ENCODE measurements at regions not wholly inside any gene's neighbourhood (a gene's known extent, or its start where the extent isn't known, plus 50 kb on each side); places are given as distances from the start of the nearest gene placed in this dataset.

DNA sequence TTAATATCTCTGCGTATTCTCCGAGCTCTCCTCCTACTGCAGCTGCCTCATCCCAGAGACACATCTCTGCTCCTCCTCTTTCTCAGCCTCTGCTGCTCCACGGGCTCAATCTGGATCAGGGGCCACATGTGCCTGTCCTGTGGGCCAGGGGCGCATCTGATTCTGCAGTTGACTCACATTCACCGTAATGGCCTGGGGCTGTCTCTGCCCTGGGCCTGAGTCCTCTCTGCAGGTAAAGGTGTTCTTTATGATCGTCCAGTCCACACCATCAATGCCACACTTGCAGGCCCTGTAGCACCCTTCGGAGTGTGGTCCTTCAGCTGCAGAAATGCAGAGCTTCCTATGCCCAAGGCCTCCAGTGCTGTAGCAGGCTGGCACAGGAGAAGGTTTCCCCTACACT is 154.5 kb downstream of the OAT start:
- no peak for DNase-seq (ENCODE audit: low spot score)

DNA sequence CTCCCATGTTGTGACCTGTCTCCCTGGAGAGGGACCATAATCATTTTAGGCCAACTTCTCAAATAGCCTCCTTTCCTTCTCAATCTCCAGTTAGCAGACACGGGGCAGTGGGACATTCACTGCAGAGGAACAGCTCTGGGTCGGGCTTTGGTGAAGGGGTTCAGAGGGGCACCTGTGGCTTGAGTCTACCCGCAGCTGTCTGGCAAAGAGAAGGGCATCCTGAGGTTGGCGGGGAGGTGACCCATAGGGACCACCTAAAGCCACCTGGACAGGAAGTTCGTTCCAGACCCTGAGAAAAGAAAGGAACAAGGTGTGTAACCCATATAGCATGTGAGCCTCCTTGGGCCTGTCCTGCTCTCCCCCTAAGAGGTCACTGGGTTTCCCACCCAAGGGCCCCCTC is 155.0 kb downstream of the OAT start:
- DNase-seq (ENCODE audit: low spot score), result no peak

DNA sequence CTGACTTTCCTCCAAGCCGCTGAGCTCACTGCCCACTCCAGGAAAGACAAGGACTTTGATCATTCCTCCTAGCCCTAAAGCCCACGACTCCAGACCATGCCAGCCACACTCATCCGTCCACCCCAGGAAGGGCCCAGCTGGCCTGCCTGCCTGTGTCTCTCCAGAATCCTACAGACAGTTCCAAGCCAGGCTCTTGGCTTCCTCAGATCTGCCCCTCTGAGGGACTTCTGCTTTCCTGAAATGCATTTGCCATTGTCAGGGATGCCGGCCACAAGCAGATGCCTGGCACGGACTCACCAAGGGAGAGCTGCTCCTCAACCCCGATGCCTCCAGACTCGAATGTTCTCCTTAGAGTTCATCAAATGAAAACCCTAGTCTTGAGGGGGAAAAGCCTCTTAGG is 155.8 kb downstream of the OAT start:
- DNase-seq (ENCODE audit: low spot score), result no peak

DNA sequence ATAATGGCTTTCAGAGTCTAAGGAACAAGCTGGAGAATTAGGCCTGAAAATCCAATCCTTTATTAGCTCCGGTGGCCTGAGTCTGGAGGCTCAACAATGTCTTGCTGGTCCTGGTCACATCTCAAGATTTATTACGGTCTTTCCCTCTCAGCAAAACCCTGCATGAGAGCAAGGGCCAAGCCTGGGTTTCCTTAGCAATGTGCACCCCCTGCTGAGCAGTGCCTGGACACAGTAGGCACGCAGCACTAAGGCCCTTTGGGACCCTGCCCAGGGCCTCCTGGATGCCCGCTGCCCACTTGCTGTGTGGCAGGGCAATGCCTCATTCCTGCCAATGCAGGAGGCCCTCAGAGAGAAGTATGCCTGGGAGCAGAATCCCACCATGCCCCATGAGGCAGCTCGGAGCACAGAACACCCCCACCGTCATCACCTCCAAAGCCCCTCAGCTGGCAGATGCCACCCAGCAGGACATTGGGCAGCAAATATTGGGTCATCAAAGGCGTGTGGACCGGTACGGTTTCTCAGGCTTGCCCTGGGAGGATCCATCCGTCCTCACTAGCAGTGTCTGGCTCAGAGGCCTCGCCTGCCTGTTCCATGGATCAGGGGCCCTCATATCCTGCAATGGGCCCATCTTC is 156.4 kb downstream of the OAT start:
- no peak for DNase-seq (ENCODE audit: low spot score)

DNA sequence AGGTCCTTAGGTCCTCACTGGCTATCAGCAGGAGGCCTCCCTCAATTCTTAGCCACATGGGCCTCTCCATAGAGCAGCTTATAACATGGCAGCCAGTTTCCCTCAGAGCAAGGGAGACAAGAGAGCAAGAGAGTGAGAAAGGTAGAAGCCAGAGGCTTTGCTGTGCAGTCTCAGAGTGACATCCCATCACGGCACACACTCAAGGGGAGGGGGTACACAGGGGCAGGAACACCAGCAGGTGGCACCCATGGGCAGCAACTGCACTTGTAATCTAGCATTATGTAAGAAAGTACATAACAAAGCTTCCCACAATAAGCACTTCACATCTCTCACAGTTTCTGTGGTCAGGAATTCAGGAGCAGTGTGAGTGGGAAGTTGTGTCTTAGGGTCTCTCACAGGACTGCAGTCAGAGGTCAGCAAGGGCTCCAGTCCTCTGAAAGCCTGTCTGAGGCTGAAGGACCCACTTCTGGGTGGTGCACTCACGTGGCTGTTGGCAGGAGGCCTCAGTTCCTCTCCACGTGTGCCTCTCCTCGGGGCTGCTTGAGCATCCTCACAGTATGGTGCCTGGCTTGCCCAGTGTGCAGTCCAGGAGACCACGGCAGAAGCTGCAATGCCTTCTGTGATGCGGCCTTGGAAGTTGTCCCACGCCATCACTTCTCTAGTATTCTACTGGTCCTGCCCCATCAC is 159.4 kb downstream of the OAT start:
- no peak for DNase-seq (ENCODE audit: low spot score)

DNA sequence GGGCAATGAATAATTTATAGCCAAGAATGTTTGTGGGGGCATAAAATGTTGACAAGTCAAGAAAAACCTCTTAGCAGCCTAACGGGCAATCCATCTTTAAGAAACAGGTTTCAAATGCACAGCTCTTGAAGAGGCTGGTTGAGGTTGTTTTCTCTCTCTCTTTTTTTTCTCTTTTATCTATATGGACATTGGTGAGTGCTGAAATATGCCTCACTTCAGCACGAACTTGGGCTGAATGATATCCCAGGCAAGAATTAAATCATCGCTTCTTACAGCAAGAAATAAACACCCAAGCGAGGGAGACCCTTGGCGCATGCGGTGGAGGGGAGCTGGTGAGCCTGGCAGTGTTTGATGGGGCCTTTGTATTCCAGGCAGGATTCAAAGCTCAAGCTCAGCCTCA is 160.9 kb downstream of the OAT start:
- DNase-seq (ENCODE audit: low spot score), result no peak

DNA sequence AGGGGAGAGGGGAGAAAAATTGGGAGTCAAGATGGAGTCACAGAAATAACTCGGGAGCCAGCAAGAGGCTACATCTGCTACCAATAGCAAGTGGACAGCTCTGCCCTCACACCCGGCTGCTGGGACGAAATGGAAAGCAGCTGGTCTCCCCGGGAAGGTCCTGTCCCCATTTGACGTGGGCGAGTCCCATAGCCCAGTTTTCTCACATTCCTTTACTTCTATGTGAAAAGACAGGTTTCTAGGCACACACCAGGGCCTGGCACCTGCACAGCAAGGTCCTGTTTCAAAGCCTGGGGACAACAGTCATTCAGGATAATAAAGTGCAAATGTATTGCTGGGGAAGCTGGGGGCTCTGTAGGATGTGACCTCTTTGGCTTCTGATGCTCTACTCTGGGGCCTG is 162.6 kb downstream of the OAT start:
- no peak for DNase-seq (ENCODE audit: low spot score)

DNA sequence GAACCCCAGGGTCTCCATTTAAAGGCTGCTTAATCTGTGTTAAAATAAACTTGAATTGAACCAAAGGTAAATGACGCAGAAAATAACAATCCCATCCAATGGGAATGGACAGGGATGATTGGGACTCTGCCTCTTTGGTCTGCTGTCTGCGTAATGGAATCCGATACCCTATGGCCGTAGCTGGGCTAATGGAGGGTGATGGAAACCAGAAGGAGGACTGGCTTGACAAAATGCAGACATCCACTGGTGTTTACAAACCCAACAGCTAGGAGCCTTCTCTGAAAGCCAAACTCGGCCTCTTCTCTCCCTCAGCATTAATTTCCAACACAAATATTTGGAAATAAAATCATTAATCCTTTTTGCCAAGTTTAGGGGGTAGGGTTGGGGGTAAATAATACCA is 162.2 kb upstream of the CHST15 start:
- no peak for DNase-seq (ENCODE audit: low spot score)

DNA sequence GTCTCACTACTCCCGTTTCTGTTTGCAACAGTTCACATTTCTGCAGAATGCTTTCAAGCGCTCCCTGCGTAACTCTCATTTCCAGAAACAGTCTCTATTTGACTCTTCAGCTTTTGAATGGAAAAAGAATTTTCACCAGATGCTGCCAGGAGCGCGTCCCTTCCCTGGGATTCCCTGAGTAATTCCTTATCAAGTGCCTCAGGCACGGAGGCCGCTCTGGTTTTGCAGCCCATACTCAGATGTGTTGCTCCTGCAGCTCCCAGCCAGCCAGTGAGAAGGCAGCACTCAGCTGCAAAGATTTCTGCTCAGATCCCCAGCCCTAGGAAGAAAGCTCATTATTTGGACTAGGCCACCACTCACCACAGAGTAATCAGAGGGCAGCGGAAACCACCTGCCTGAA is 161.1 kb upstream of the CHST15 start:
- DNase-seq (ENCODE audit: low spot score), result no peak

DNA sequence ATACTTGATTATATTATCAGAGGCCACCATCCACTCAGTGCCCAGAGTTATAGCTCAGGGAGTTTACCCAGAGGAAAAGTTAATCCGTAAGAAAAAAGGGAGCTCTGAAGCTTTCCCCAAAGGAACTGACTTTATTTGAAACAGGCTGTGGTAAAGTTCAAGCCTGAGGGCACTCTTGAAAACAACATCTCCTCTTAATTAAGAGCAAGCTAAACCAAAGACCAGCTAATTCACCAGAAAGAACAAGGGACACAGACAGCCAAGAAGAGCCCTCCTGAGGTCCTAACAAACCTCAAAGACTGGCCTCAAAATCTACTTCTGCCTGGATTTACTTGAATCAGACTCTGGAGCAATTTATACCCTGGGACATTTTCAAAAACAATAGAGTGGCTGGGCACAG is 159.6 kb upstream of the CHST15 start:
- DNase-seq (ENCODE audit: low spot score), result no peak

DNA sequence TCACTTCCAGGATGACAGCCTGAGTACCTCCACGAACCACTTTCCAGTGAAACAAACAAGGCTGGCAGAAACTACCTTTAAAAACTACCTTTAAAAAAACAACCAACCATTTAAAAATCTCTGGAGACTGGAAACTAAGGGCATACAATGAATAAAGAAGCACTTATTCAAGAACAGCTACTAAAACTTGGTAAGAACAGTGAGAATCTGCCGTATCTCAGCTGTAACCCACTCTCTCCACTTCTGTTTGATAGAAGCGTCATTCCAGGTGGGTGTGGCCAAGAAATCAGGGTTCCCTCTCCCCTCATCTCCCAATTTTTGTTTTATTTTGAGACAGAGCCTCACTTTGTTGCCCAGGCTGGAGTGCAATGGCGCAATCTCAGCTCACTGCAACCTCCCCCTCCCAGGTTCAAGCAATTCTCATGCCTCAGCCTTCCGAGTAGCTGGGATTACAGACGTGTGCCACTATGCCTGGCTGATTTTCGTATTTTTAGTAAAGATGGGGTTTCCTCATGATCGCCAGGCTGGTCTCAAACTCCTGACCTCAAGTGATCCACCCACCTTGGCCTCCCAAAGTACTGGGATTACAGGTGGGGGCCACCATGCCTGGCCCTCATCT is 158.8 kb upstream of the CHST15 start:
- DNase-seq (ENCODE audit: low spot score), result no peak

DNA sequence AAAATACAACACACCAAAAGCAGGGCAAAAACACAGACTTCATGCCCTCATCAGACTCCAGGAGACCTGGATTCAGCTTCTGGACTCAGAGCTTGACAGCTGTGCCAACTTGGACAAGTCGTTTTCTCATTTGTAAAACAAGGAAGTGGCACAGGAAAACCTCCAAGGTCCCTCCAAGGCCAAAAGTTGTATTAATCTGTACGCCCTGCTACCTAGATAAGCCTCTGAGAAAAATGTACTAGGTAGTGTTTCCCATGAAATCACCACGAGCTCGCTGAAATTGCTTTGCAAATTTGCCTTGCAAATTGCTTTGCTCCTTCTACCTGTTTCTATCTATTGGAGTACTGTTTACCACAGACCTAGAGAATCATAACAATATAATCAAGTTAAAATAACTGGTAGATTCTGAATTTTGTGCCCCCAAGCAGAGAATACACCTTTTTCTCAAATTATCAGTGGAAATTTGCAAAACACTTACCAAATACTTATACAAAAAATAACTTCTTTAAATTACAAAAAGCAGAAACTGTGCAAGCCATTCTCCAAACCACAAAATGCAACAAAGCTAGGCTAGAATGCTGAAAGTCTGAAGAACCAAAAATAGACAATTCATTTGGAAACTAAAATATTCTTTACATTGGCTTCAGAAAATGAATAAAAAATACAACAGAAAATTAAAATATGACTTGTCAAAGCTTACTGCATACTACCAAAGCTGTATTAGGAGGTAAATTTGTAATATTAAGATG is 158.1 kb upstream of the CHST15 start:
- DNase-seq (ENCODE audit: low spot score), result no peak

DNA sequence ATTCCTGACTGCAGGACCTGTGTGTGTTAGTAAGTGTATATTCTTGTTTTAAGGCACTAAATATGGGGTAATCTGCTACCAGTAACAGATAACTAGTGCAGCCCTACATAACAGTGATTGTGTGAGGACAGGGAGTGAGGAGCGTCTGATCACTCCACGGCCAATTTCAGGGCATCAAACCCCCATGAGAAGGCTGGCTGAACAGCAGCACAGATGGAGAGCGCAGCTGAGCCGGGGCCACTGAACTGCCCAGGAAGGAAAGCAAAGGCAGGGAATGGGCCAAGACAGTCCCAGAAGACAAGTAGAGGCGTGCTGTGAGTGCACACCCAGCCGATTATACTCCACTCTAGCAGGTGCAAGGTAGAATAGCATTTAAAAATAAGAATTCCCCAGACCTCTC is 157.1 kb upstream of the CHST15 start:
- DNase-seq (ENCODE audit: low spot score), result no peak

DNA sequence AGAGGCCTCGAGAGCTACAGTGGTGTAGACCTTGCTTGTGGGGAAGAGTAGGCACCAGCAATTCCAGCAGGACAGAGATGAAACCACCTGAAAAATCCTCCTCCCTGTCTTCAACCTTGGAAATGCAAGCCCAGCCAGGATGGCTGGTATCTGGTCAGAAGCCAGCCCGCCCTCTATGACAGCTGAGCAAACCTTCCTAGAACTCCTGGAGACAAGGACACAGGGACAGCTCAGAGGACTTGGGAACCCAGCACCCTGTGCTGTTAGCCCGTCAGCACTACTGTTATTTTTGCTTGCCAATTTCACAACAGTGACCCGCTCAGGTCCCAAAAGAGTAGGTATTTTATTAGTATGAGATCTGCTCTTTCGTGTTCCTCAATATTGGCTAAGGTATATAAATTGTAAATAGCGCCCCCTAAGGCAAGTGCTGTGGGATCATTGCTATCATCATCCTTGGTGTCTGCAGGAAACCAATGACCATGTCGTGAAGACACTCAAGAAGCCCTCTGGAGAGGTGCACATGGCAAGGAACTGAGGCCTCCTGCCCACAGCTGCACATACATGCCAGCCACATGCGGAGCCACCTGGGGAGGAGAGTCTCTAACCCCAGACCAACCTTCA is 156.5 kb upstream of the CHST15 start:
- no peak for DNase-seq (ENCODE audit: low spot score)

DNA sequence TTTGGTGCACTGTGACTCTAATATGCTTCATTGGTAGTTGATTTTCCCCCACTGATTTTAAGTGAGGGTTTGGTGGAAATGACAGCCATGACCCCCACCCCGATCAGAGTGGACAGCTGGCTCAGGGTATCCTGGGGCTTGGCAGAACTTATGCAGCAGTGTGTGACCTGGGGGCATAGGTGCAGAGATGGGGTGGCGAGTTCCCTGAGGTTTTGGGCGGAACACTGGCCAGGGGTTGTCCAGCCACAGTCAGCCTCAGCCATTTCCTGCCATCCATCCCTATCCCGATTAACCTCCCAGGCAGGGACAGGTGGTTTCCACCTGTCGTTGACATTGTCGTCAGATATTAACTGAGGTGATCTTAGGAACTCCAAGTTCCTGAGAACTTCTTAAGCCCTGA is 155.8 kb upstream of the CHST15 start:
- DNase-seq (ENCODE audit: low spot score), result no peak

DNA sequence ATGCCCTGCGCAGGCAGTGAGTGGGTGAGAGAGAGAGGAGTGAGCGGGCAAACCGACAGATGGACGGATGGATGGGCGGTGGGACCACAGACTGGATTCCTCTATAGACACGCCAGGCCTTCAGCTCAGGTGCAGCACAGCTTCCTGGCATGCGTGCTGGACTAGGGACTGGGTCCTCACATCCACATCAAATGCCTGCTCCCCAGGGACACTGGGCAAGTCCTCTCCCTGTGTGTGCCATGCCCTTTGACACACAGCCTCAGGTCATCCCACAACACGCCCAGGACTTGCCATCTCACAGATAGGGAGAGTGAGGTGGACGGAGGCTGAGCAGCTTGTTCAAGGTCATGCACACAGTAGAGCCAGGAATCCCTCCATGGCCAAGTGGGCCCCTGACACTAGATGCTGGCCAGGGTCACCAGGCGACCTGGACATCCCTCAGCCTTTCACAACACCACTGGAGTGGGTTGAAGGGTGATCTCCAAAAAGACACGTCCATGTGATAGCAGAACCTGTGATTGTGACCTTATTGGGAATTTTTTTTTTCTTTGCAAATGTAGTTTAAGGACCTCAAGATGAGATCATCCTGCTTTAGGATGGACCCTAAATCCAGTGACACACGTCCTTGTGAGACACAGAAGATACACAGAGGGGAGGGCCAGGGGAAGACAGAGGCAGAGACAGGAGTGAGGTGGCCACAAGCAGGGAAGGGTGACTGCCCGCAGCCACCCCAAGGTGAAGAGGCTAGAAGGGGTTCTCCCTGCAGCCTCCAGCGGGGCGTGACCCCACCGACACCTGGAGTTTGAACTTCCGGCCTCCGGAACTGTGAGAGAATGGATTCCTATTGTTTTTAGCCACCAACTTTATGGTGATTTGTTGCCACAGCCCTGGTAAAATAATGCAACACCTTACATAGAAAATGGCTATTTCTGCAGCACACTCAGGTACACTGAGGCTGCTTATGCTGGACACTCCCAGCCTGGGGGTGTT is 155.0 kb upstream of the CHST15 start:
- DNase-seq (ENCODE audit: low spot score), result no peak

DNA sequence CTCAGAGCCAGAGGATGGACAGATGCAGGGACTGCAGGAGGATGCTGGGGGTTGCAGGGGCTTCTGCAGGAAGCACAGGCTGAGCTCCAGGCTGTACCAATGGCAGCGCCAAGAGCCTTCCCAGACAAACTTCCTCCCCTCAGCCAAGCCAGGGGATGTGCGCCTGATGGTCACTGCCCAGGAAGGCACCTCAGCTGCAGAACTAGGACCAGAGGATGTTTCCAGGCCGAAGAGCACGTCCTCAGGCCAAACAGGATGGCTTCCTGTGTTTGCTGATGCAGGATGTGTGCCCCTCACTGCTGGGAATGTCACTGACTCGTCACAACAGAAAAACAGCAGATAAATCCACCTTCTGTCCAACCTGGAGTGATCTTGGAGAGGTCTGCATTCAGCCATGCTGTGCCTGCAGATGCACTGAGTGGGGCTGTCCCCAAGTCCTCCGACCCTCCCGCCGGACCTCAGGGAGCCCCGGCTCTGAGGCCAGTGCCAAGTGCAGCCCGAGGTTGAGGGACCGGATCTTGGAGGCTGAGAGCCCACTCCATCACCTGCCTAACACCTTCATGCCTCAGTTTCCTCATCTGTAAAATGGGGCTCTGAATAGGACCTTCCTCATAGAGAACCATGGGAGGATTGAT is 152.5 kb upstream of the CHST15 start:
- no peak for DNase-seq (ENCODE audit: low spot score)

DNA sequence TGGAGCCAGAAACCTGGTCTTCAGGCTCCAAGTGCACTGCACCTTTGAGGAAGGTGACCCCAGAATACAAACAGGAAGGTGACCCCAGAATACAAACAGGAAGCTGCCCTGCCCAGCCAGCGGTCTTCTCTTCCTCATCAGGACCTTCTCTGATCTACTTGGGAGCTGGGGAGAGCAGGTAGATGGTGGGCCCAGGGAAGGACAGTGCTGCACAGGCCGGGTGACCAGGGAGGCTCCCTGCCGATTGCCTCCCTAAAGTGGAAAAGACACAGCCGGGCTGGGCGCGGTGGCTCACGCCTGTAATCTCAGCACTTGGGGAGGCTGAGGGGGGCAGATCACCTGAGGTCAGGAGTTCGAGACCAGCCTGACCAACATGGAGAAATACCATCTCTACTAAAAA is 151.8 kb upstream of the CHST15 start:
- no peak for DNase-seq (ENCODE audit: low spot score)

DNA sequence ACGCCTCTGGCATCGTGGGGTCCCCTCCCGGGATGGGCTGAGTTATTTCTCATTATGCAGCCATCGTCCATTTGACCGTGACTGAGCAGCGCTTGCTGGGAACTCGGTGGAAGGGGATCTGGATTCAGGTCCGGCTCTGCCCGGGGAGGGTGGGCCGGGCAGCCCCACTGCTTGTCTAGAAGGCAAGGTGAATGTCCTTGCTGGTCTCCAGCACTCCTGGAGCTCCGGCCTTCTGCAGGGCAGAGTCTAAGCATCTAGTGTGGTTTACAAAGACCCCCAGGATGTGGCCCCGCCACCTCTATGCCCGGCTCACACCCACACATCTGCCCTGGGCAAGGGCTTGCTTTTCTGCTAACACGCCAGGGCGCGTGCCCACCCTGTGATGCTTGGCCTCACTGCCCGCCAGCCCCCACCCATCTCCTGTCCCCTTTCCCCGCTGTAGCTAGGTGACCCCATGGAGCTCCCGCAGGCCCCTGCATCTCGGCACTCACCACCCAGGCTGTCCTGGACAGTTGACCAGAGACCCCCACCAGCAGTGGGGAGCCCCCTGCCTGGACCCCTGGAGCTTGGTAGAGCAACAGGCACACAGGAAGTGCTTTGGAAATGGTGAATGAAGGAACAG is 151.0 kb upstream of the CHST15 start:
- no peak for DNase-seq (ENCODE audit: low spot score)

DNA sequence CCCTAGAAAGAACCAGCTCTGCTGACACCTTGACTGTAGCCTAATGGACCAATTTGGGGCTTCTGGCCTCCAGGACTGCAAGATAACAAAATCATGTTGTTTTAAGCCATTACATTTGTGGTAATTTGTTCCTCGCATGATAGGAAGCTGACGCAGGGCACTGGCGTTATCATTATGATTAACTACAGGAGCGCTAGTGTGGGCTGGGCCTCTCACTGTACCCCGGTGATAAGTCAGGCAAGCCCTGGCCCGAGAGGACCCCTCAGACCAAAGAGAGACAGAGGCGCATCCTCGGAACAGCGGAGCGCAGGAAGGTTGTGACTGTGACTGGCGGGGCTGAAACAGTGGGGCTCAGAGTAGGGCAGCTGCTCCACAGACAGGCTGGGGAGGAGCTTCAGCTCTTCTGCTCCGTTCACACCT is 150.3 kb upstream of the CHST15 start:
- no peak for DNase-seq (ENCODE audit: low spot score)
